Panc1 (cell line): ENCODE measurements at regions not wholly inside any gene's neighbourhood (a gene's known extent, or its start where the extent isn't known, plus 50 kb on each side); places are given as distances from the start of the nearest gene placed in this dataset.

Experiments used
- ATAC-seq: fragments of 200-7000 bp; cut with Tn5 transposase; 2 replicates; pipeline ENCODE4 v1.9.1; 2020; ENCODE audit warnings: mild to moderate bottlenecking, moderate library complexity
- BruUV-seq: library from RNA; stranded (reverse); fragments of 400-500 nt; replicated peaks from 2 replicates; lab custom pipeline; 2021; lab: Mats Ljungman, UMichigan
- CTCF ChIA-PET: fragments of 300-600 bp; sonication (Branson Sonifier 250); formaldehyde crosslinking; loops from one replicate; lab custom pipeline; 2022; ENCODE audit warnings: antibody characterized with exemption; lab: Charles Lee
- POLR2A ChIA-PET: fragments of 300-600 bp; sonication (Branson Sonifier 250); formaldehyde crosslinking; loops from one replicate; lab custom pipeline; 2022; ENCODE audit warnings: antibody characterized with exemption; lab: Charles Lee
- DNase-seq: peaks from one replicate; pipeline ENCODE4 v3.0.0-alpha.2; 2010; ENCODE audit warnings: low read depth, low spot score
- H3K27ac ChIP-seq: 2 replicates; pipeline ENCODE4 v1.5.1; 2011; ENCODE audit warnings: mild to moderate bottlenecking, low read length, inconsistent platforms
- H3K27me3 ChIP-seq: fragments of 200-500 bp; sonication (Bioruptor generic); 2 replicates; pipeline ENCODE4 v1.6.0; 2014; ENCODE audit warnings: low read length, inconsistent platforms; ENCODE audit not compliant: control insufficient read depth, insufficient read depth
- H3K36me3 ChIP-seq: fragments of 200-500 bp; sonication (Bioruptor generic); 2 replicates; pipeline ENCODE4 v1.5.1; 2014; ENCODE audit warnings: inconsistent platforms, mild to moderate bottlenecking, low read length, moderate library complexity; ENCODE audit not compliant: control insufficient read depth, insufficient read depth
- H3K4me1 ChIP-seq: 2 replicates; pipeline ENCODE4 v1.5.1; 2011; ENCODE audit warnings: inconsistent platforms, mild to moderate bottlenecking, low read length, moderate library complexity; ENCODE audit not compliant: control insufficient read depth, insufficient read depth
- H3K4me3 ChIP-seq, 2 experiments: 2 replicates each; pipeline ENCODE4 v1.5.1; 2011 to 2012; ENCODE audit warnings: low read depth in 2 of 2, low read length in 2 of 2, mild to moderate bottlenecking in 2 of 2, inconsistent platforms in 1 of 2, moderate library complexity in 1 of 2
- H3K9me3 ChIP-seq: fragments of 200-500 bp; sonication (Bioruptor generic); 2 replicates; pipeline ENCODE4 v1.5.1; 2014; ENCODE audit warnings: low read depth, mild to moderate bottlenecking, inconsistent platforms, low read length, moderate library complexity; ENCODE audit not compliant: control insufficient read depth, insufficient read depth
- POLR2AphosphoS5 ChIP-seq: IDR thresholded peaks from 2 replicates; pipeline ENCODE4 v1.6.1; 2012; ENCODE audit warnings: mild to moderate bottlenecking, low read depth, low read length, moderate library complexity
- SIN3A ChIP-seq: IDR thresholded peaks from 2 replicates; pipeline ENCODE4 v1.6.1; 2012; ENCODE audit warnings: low read depth, mild to moderate bottlenecking, low read length, moderate library complexity, borderline replicate concordance; ENCODE audit not compliant: insufficient read depth
- TCF7L2 ChIP-seq: IDR thresholded peaks from 2 replicates; pipeline ENCODE4 v1.6.1; 2011; ENCODE audit warnings: mild to moderate bottlenecking, low read depth, low read length, inconsistent platforms
- in situ Hi-C: cut with HindIII; loops from 2 replicates; pipeline ENCODE4 v1.10.0; 2016; ENCODE audit warnings: low sequenced_read_pairs, low pct_unique_long_range_greater_than_20kb
- intact Hi-C: fragments of 100-400 bp; cut with micrococcal nuclease; formaldehyde crosslinking; loops from one replicate; pipeline ENCODE4 v1.10.0; 2022; ENCODE audit not compliant: unreplicated experiment
- TF ChIP-seq, protein P1 (sequence below): fragments of 450-650 bp; IDR thresholded peaks from 2 replicates; pipeline ENCODE4 v1.5.1; 2017; ENCODE audit warnings: mild to moderate bottlenecking
- TF ChIP-seq, protein P2 (sequence below), 2 experiments: IDR thresholded peaks; 2 replicates each; pipeline ENCODE4 v1.6.1; 2011 to 2012; ENCODE audit warnings: low read depth in 2 of 2, control low read depth in 1 of 2, low read length in 1 of 2, mild to moderate bottlenecking in 1 of 2, moderate library complexity in 1 of 2; ENCODE audit not compliant: insufficient read depth in 1 of 2

DNA sequence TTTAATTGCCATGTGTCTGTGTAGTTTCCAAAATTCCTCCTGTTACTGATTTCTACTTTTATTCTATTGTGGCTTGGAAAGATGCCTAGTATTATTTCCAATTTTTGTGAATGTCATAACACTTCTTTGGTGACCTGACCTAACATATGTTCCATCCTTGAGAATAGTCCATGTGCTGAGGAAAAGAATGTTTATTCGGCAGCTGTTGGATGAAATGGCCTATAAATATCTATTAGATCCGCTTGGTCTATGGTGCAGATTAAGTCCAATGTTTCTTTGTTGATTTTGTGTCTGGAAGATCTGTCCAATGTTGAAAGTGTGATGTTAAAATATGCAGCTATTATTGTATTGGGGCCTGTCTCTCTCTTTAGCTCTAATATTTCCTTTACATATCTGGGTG is 219.2 kb upstream of the HDX start:
- Histone ChIP-seq H3K4me1 (no peaks in the 10 kb centered on the region), H3K4me3 (no peak overlapping the region), H3K36me3 (no peaks in the 10 kb centered on the region), H3K27me3 (no peaks in the 10 kb centered on the region), H3K9me3 (no peaks in the 10 kb centered on the region), H3K27ac (no peak overlapping the region)
- no TSS peak for BruUV-seq
- intact Hi-C loops (loop anchor here (10.0 kb wide), 1 partner anchor 823 kb away; no protein-coding TSS in a partner anchor), in situ Hi-C loops (no loop called here)
- no peak for ATAC-seq
- TF ChIP-seq, protein P1, sequence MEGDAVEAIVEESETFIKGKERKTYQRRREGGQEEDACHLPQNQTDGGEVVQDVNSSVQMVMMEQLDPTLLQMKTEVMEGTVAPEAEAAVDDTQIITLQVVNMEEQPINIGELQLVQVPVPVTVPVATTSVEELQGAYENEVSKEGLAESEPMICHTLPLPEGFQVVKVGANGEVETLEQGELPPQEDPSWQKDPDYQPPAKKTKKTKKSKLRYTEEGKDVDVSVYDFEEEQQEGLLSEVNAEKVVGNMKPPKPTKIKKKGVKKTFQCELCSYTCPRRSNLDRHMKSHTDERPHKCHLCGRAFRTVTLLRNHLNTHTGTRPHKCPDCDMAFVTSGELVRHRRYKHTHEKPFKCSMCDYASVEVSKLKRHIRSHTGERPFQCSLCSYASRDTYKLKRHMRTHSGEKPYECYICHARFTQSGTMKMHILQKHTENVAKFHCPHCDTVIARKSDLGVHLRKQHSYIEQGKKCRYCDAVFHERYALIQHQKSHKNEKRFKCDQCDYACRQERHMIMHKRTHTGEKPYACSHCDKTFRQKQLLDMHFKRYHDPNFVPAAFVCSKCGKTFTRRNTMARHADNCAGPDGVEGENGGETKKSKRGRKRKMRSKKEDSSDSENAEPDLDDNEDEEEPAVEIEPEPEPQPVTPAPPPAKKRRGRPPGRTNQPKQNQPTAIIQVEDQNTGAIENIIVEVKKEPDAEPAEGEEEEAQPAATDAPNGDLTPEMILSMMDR = no peak
- TF ChIP-seq TCF7L2 (no peak), POLR2AphosphoS5 (no peak), SIN3A (no peak)
- TF ChIP-seq, protein P2, sequence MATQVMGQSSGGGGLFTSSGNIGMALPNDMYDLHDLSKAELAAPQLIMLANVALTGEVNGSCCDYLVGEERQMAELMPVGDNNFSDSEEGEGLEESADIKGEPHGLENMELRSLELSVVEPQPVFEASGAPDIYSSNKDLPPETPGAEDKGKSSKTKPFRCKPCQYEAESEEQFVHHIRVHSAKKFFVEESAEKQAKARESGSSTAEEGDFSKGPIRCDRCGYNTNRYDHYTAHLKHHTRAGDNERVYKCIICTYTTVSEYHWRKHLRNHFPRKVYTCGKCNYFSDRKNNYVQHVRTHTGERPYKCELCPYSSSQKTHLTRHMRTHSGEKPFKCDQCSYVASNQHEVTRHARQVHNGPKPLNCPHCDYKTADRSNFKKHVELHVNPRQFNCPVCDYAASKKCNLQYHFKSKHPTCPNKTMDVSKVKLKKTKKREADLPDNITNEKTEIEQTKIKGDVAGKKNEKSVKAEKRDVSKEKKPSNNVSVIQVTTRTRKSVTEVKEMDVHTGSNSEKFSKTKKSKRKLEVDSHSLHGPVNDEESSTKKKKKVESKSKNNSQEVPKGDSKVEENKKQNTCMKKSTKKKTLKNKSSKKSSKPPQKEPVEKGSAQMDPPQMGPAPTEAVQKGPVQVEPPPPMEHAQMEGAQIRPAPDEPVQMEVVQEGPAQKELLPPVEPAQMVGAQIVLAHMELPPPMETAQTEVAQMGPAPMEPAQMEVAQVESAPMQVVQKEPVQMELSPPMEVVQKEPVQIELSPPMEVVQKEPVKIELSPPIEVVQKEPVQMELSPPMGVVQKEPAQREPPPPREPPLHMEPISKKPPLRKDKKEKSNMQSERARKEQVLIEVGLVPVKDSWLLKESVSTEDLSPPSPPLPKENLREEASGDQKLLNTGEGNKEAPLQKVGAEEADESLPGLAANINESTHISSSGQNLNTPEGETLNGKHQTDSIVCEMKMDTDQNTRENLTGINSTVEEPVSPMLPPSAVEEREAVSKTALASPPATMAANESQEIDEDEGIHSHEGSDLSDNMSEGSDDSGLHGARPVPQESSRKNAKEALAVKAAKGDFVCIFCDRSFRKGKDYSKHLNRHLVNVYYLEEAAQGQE (IDR thresholded peaks at IDR 0.05; ENCODE audit: insufficient read depth in 1 of 2, low read depth in 2 of 2, low read length in 1 of 2) = no peak
- no peak for DNase-seq
- CTCF ChIA-PET = no interaction called here
- POLR2A ChIA-PET = no interaction called here

DNA sequence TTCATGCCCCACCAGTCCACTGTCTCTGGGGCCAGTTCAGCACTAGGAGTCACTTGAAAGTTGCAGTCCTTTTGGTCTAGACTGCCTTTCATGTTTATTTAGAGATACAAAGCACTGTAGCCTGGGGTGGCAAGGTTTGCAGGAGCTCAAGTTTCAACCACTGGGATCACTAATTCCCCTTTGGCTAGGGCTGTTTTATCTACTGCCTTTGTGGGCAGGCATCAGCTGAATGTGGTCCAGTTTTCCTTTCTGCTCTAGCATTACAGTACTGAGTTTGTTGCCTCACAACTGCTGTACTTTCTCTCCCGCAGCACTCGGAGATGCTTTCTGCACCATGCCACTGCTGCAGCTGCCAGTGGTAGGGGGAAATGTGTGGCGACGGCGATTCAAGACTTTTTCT is 222.3 kb upstream of the HDX start:
- in situ Hi-C loops = no loop called here
- H3K4me3 ChIP-seq = no peak overlapping the region
- no TSS peak for BruUV-seq
- no peaks in the 10 kb centered on the region for H3K9me3 ChIP-seq
- CTCF ChIA-PET = no interaction called here
- H3K36me3 ChIP-seq = no peaks in the 10 kb centered on the region
- ATAC-seq = no peak
- POLR2A ChIA-PET = no interaction called here
- H3K27me3 ChIP-seq = no peaks in the 10 kb centered on the region
- no peak for DNase-seq
- intact Hi-C loops = loop anchor here (10.0 kb wide), 1 partner anchor 820 kb away; no protein-coding TSS in a partner anchor
- no peaks in the 10 kb centered on the region for H3K4me1 ChIP-seq
- H3K27ac ChIP-seq = no peak overlapping the region
- TF ChIP-seq, protein P2 (IDR thresholded peaks at IDR 0.05; ENCODE audit: insufficient read depth in 1 of 2, low read depth in 2 of 2, low read length in 1 of 2) = no peak
- TF ChIP-seq TCF7L2 (no peak), POLR2AphosphoS5 (no peak), SIN3A (no peak)
- TF ChIP-seq, protein P1 = no peak
